ENCODE measurements at regions not wholly inside any gene's neighbourhood (a gene's known extent, or its start where the extent isn't known, plus 50 kb on each side); places are given as distances from the start of the nearest gene placed in this dataset.

DNA sequence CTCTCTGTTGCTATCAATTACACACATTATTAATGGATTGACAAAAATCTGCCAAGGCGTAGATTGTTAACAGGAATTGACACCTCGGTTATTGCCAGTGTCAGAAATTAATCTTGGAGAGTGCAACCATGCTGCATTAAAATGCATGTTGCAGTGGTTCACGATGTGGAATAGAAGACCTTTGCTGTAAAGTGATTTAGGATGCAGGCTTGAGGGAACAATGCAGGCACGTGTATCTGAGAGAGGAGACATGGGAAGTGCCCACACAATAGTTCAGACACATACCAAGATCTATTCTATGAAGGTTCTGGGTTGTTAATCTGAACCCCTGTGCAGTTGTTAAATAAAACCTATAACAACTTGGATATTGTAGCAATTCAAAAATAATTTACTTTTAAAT is 1032.8 kb upstream of the CDH8 start (continued):
- TF ChIP-seq, protein P1, sequence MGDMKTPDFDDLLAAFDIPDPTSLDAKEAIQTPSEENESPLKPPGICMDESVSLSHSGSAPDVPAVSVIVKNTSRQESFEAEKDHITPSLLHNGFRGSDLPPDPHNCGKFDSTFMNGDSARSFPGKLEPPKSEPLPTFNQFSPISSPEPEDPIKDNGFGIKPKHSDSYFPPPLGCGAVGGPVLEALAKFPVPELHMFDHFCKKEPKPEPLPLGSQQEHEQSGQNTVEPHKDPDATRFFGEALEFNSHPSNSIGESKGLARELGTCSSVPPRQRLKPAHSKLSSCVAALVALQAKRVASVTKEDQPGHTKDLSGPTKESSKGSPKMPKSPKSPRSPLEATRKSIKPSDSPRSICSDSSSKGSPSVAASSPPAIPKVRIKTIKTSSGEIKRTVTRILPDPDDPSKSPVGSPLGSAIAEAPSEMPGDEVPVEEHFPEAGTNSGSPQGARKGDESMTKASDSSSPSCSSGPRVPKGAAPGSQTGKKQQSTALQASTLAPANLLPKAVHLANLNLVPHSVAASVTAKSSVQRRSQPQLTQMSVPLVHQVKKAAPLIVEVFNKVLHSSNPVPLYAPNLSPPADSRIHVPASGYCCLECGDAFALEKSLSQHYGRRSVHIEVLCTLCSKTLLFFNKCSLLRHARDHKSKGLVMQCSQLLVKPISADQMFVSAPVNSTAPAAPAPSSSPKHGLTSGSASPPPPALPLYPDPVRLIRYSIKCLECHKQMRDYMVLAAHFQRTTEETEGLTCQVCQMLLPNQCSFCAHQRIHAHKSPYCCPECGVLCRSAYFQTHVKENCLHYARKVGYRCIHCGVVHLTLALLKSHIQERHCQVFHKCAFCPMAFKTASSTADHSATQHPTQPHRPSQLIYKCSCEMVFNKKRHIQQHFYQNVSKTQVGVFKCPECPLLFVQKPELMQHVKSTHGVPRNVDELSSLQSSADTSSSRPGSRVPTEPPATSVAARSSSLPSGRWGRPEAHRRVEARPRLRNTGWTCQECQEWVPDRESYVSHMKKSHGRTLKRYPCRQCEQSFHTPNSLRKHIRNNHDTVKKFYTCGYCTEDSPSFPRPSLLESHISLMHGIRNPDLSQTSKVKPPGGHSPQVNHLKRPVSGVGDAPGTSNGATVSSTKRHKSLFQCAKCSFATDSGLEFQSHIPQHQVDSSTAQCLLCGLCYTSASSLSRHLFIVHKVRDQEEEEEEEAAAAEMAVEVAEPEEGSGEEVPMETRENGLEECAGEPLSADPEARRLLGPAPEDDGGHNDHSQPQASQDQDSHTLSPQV (IDR thresholded peaks at IDR 0.05), result no peak
- TF ChIP-seq CHD2 (IDR thresholded peaks at IDR 0.05; ENCODE audit: borderline replicate concordance, low read depth, low read length) (no peak), TARDBP (IDR thresholded peaks at IDR 0.05; ENCODE audit: borderline replicate concordance) (no peak)
- TF ChIP-seq, protein P2, sequence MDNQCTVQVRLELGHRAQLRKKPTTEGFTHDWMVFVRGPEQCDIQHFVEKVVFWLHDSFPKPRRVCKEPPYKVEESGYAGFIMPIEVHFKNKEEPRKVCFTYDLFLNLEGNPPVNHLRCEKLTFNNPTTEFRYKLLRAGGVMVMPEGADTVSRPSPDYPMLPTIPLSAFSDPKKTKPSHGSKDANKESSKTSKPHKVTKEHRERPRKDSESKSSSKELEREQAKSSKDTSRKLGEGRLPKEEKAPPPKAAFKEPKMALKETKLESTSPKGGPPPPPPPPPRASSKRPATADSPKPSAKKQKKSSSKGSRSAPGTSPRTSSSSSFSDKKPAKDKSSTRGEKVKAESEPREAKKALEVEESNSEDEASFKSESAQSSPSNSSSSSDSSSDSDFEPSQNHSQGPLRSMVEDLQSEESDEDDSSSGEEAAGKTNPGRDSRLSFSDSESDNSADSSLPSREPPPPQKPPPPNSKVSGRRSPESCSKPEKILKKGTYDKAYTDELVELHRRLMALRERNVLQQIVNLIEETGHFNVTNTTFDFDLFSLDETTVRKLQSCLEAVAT (IDR thresholded peaks at IDR 0.05), result no peak

DNA sequence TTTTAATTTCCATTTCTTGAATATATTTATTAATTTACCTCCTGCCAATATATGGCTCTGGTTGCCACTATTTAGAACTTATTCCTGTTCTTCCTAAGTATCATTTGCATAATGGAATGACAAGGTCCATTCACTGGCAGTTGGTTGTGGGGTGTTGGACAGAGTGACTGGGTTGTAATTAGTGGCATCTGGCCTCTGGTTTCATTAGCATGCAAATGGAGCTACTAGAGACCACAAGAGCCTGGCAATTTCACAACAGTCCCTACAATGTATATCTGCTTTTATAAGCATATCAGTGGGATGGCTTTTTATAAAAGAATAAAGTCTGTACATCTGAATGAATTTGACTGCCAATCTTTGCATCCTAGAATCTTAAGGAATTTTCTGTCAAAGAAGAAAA is 1030.9 kb upstream of the CDH8 start:
- no peaks in the 10 kb centered on the region for H3K9me3 ChIP-seq (replicated peaks; ENCODE audit: control insufficient read depth, insufficient read depth, low read length)
- no peaks in the 10 kb centered on the region for H3K27me3 ChIP-seq (replicated peaks in 1 of 2; ENCODE audit: control insufficient read depth in 2 of 2, insufficient read depth in 2 of 2, low read length in 1 of 2)
- ChIA-PET RAD21 (ENCODE audit: unreplicated experiment) (no interaction called here), POLR2A (no interaction called here), SMC1A (ENCODE audit: uncharacterized antibody, unreplicated experiment) (no interaction called here), CTCF (no interaction called here)
- intact Hi-C loops (cut with micrococcal nuclease; ENCODE audit: unreplicated experiment) (no loop called here), in situ Hi-C loops (cut with MboI) (no loop called here)
- no peak overlapping the region for H2AFZ ChIP-seq (ENCODE audit: control insufficient read depth, low read depth, low read length)
- no peaks in the 10 kb centered on the region for H3K4me1 ChIP-seq (ENCODE audit: control insufficient read depth, insufficient read depth, low read length)
- no peaks in the 10 kb centered on the region for H4K20me1 ChIP-seq (ENCODE audit: control insufficient read depth, insufficient read depth)
- H3K9ac ChIP-seq (ENCODE audit: control insufficient read depth, insufficient read depth, low read length), result no peak overlapping the region
- ATAC-seq (no peak), FAIRE-seq (no peak), DNase-seq (ENCODE audit: low read depth, low spot score) (no peak)
- H3K4me3 ChIP-seq, result no peak overlapping the region
- no peak for TF ChIP-seq YY1 (IDR thresholded peaks at IDR 0.05; ENCODE audit: low read depth, low read length)
- no peak for TF ChIP-seq SMC3 (IDR thresholded peaks at IDR 0.05; ENCODE audit: borderline replicate concordance, low read length)
- no peak for TF ChIP-seq SP1 (IDR thresholded peaks at IDR 0.05; ENCODE audit: low read depth, low read length)
- no peak for TF ChIP-seq ZSCAN29 (IDR thresholded peaks at IDR 0.05)
- no peak for TF ChIP-seq EP300 (IDR thresholded peaks at IDR 0.05; ENCODE audit: borderline replicate concordance in 1 of 2, control insufficient read depth in 1 of 2, low read depth in 2 of 2, low read length in 2 of 2)
- no peak overlapping the region for H3K4me2 ChIP-seq (ENCODE audit: control insufficient read depth, insufficient read depth)
- H3K79me2 ChIP-seq (ENCODE audit: control insufficient read depth, insufficient read depth, low read length), result no peaks in the 10 kb centered on the region
- H3K36me3 ChIP-seq (ENCODE audit: control insufficient read depth in 2 of 2, insufficient read depth in 2 of 2, low read length in 1 of 2), result no peaks in the 10 kb centered on the region
- no TSS peak for BruUV-seq (replicated peaks)
- no peak overlapping the region for H3K27ac ChIP-seq (ENCODE audit: control insufficient read depth, insufficient read depth)
